OCI-LY1 (cell line): ENCODE measurements at regions not wholly inside any gene's neighbourhood (a gene's known extent, or its start where the extent isn't known, plus 50 kb on each side); places are given as distances from the start of the nearest gene placed in this dataset.

ENCODE experiments used
- H2AFZ ChIP-seq: fragments of 200-600 bp; sonication (generic), shearing (Covaris generic); 2 replicates; pipeline ENCODE4 v1.6.0; 2014; ENCODE audit warnings: antibody characterized with exemption, mild to moderate bottlenecking, low read length
- H3F3A ChIP-seq: fragments of 200-600 bp; sonication (generic), shearing (Covaris generic); 2 replicates; pipeline ENCODE4 v1.6.0; 2014; ENCODE audit warnings: mild to moderate bottlenecking, antibody characterized with exemption, low read length, moderate library complexity; ENCODE audit not compliant: insufficient read depth
- H3K27ac ChIP-seq: fragments of 200-600 bp; sonication (generic); 2 replicates; pipeline ENCODE4 v1.5.1; 2014; ENCODE audit warnings: low read length, mixed run types, mild to moderate bottlenecking, low read depth; ENCODE audit not compliant: poor library complexity, severe bottlenecking
- H3K27me3 ChIP-seq: fragments of 200-600 bp; sonication (generic); 2 replicates; pipeline ENCODE4 v1.6.0; 2014; ENCODE audit warnings: antibody characterized with exemption, mild to moderate bottlenecking, low read length, moderate library complexity; ENCODE audit not compliant: insufficient read depth
- H3K36me3 ChIP-seq: fragments of 200-600 bp; sonication (generic); 2 replicates; pipeline ENCODE4 v1.6.1; 2014; ENCODE audit warnings: mild to moderate bottlenecking, antibody characterized with exemption, low read length, moderate library complexity, mixed read lengths; ENCODE audit not compliant: insufficient read depth
- H3K4me1 ChIP-seq: fragments of 200-600 bp; sonication (generic); 2 replicates; pipeline ENCODE4 v1.5.1; 2014; ENCODE audit warnings: mild to moderate bottlenecking, low read length, moderate library complexity; ENCODE audit not compliant: insufficient read depth, severe bottlenecking
- H3K4me2 ChIP-seq: fragments of 200-600 bp; sonication (generic), shearing (Covaris generic); 2 replicates; pipeline ENCODE4 v1.6.1; 2014; ENCODE audit warnings: low read length
- H3K4me3 ChIP-seq: fragments of 200-600 bp; sonication (generic); 2 replicates; pipeline ENCODE4 v1.5.1; 2014; ENCODE audit warnings: low read length, low read depth, mild to moderate bottlenecking, mixed read lengths; ENCODE audit not compliant: poor library complexity, severe bottlenecking
- H3K79me2 ChIP-seq: fragments of 200-600 bp; shearing (Covaris generic); 2 replicates; pipeline ENCODE4 v1.6.1; 2016; ENCODE audit warnings: mixed run types, low read length, mixed read lengths; ENCODE audit not compliant: insufficient read depth
- H3K9ac ChIP-seq: fragments of 200-600 bp; sonication (generic), shearing (Covaris generic); 2 replicates; pipeline ENCODE4 v1.6.1; 2014; ENCODE audit warnings: mild to moderate bottlenecking, low read length, mixed read lengths
- H3K9me2 ChIP-seq: fragments of 200-600 bp; sonication (generic), shearing (Covaris generic); 2 replicates; pipeline ENCODE4 v1.6.1; 2014; ENCODE audit warnings: low read depth, mild to moderate bottlenecking, low read length, mixed read lengths
- H3K9me3 ChIP-seq: fragments of 200-600 bp; shearing (Covaris generic); 2 replicates; pipeline ENCODE4 v1.6.1; 2014; ENCODE audit warnings: low read length, mixed read lengths
- H4K20me1 ChIP-seq: fragments of 200-600 bp; sonication (generic), shearing (Covaris generic); 2 replicates; pipeline ENCODE4 v1.6.0; 2016; ENCODE audit warnings: mild to moderate bottlenecking, low read length; ENCODE audit not compliant: insufficient read depth
- EZH2 ChIP-seq: fragments of 200-600 bp; sonication (generic), shearing (Covaris generic); IDR thresholded peaks from 2 replicates; pipeline ENCODE4 v1.8.0; 2017; ENCODE audit warnings: borderline replicate concordance, mixed run types, mild to moderate bottlenecking, antibody characterized with exemption, low read length, moderate library complexity, mixed read lengths
- TF ChIP-seq, protein P1 (sequence below): fragments of 200-600 bp; sonication (generic), shearing (Covaris generic); IDR thresholded peaks from 2 replicates; pipeline ENCODE4 v1.5.1; 2017; ENCODE audit warnings: mild to moderate bottlenecking, antibody characterized with exemption, low read length, moderate library complexity, mixed read lengths

DNA sequence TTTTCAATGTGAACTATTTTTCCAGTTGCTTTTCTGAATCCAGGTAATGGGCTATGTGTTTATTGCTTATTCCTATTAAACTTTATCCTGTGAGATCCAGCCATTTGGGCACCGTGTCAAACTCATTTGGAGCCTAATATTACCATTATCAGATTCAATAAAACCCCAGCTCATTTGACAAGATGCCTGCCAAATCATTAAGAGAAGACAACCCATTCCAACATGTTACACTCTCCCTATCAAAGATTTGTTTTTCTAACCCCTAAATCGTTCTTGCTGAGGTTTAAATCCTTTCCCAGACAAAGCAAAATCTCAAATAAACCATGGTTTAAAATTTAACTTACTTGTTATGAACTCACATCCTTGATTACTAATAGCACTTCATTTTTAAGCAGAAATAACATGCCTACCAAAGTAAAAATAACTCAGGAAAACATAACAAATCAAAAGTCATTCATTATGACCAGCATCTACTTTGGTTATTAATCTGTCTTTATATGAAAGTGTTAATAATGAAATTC is 130.0 kb upstream of the TCF21 start:
- Histone ChIP-seq H3K4me2 (no peak overlapping the region), H3K36me3 (no peaks in the 10 kb centered on the region), H2AFZ (no peak overlapping the region), H3K9me2 (no peaks in the 10 kb centered on the region), H3K79me2 (no peaks in the 10 kb centered on the region), H4K20me1 (no peaks in the 10 kb centered on the region), H3K9ac (no peak overlapping the region), H3K4me3 (no peak overlapping the region), H3K4me1 (no peaks in the 10 kb centered on the region), H3K27me3 (no peaks in the 10 kb centered on the region), H3K9me3 (no peaks in the 10 kb centered on the region), H3F3A (no peaks in the 10 kb centered on the region), H3K27ac (no peak overlapping the region)
- TF ChIP-seq, protein P1, sequence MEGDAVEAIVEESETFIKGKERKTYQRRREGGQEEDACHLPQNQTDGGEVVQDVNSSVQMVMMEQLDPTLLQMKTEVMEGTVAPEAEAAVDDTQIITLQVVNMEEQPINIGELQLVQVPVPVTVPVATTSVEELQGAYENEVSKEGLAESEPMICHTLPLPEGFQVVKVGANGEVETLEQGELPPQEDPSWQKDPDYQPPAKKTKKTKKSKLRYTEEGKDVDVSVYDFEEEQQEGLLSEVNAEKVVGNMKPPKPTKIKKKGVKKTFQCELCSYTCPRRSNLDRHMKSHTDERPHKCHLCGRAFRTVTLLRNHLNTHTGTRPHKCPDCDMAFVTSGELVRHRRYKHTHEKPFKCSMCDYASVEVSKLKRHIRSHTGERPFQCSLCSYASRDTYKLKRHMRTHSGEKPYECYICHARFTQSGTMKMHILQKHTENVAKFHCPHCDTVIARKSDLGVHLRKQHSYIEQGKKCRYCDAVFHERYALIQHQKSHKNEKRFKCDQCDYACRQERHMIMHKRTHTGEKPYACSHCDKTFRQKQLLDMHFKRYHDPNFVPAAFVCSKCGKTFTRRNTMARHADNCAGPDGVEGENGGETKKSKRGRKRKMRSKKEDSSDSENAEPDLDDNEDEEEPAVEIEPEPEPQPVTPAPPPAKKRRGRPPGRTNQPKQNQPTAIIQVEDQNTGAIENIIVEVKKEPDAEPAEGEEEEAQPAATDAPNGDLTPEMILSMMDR = no peak
- TF ChIP-seq EZH2 = no peak

DNA sequence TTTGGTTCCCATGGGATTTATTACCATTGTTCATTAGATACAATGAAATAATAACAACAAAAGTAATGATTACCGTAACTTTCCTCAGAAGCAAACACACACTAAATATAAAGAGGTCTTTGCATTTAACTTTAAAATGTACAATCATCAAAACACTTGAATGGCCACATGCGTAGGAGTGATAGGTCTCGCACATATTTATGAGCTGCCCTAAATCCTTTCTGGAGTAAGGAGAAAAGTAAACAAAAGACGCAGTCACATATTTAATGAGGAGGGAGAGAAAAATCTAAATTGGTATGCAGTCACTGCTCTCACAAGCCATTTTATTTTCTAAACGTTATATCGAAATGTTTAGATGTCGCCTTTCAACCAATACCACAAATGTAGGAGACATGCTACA is 129.4 kb upstream of the TCF21 start:
- H3K9me3 ChIP-seq = no peaks in the 10 kb centered on the region
- H3K9ac ChIP-seq = no peak overlapping the region
- no peak overlapping the region for H3K4me2 ChIP-seq
- H3F3A ChIP-seq = no peaks in the 10 kb centered on the region
- no peak overlapping the region for H3K27ac ChIP-seq
- no peak for TF ChIP-seq EZH2
- TF ChIP-seq, protein P1 = no peak
- no peaks in the 10 kb centered on the region for H3K4me1 ChIP-seq
- H3K27me3 ChIP-seq = no peaks in the 10 kb centered on the region
- H3K9me2 ChIP-seq = no peaks in the 10 kb centered on the region
- no peaks in the 10 kb centered on the region for H3K36me3 ChIP-seq
- H3K79me2 ChIP-seq = no peaks in the 10 kb centered on the region
- H3K4me3 ChIP-seq = no peak overlapping the region
- H4K20me1 ChIP-seq = no peaks in the 10 kb centered on the region
- no peak overlapping the region for H2AFZ ChIP-seq

DNA sequence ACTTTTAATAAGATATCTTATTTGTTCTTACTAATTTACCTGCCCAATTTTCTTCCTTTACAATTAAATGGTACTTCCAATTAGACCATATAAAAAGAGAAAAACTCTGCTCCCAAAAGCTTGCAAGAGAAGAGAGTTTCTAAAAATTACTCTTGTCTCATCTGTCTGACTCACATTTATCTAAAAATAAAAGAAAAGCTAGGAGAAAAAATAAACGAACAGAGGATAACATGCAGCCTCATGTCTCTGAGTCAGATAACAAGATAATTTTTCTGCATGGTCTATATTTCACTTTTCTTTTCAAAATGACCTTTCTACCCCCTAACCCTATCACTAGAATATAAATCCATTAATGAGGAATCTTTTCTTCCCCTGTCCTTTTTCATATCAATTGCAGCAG is 127.2 kb upstream of the TCF21 start:
- H4K20me1 ChIP-seq = no peaks in the 10 kb centered on the region
- no peaks in the 10 kb centered on the region for H3K36me3 ChIP-seq
- no peaks in the 10 kb centered on the region for H3F3A ChIP-seq
- no peaks in the 10 kb centered on the region for H3K9me3 ChIP-seq
- no peak overlapping the region for H3K4me2 ChIP-seq
- H3K4me3 ChIP-seq = no peak overlapping the region
- no peak overlapping the region for H3K9ac ChIP-seq
- H3K4me1 ChIP-seq = no peaks in the 10 kb centered on the region
- no peaks in the 10 kb centered on the region for H3K27me3 ChIP-seq
- H3K79me2 ChIP-seq = no peaks in the 10 kb centered on the region
- no peaks in the 10 kb centered on the region for H3K9me2 ChIP-seq
- H3K27ac ChIP-seq = no peak overlapping the region
- TF ChIP-seq EZH2 = no peak
- TF ChIP-seq, protein P1 = no peak
- H2AFZ ChIP-seq = no peak overlapping the region
